ENCODE measurements at regions not wholly inside any gene's neighbourhood (a gene's known extent, or its start where the extent isn't known, plus 50 kb on each side); places are given as distances from the start of the nearest gene placed in this dataset.

DNA sequence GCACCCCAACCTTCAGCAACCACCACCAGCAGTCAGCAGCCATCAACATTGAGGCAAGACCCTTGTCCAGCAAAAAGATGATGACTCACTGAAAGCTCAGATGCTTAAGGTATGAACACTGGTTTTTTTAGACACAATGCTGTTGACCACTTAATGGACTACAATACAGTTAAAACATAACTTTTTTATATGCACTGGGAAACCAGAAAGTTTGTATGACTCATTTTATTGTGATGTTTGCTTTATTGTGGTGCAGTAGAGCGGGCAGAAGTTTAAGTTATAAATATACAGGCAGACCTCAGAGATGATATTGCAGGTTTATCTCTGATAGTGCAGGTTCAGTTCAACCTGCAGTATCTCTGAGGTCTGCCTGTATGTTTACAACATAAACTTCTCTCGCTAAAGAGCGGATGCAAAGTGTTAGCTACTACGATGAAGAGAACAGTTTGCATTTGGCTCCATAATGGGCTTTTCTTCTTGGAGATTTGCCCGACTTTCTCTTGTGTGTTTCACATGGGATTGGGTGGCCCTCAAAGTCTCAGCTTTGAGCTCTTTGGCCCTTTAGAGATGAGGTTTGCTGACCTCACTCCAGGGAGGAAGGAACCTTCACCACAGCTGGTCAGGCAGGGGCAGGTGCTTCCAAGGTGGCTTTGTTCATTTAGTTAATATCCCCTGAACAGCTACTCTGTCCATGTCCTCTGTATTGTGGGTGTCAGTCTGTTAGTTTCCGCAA is 84.4 kb upstream of the SHH start:
- TF ChIP-seq GATA2 (IDR thresholded peaks at IDR 0.05; ENCODE audit: low read depth, low read length) (no peak), GATA3 (IDR thresholded peaks at IDR 0.05; ENCODE audit: low read depth, low read length) (no peak)

All from SH-SY5Y (cell line).